Mammary epithelial cell (primary cell): ENCODE measurements at regions not wholly inside any gene's neighbourhood (a gene's known extent, or its start where the extent isn't known, plus 50 kb on each side); places are given as distances from the start of the nearest gene placed in this dataset.

Experiments used
- EZH2 ChIP-seq: IDR thresholded peaks from 2 replicates; pipeline ENCODE4 v1.6.1; 2012; ENCODE audit warnings: low read length, inconsistent platforms, borderline replicate concordance
- TF ChIP-seq, protein P1 (sequence below), 2 donors: IDR thresholded peaks in 1 of 2; conservative IDR thresholded peaks in 1 of 2; 2 replicates each; pipeline ENCODE4 v1.5.1; 2011 to 2012; ENCODE audit warnings: inconsistent platforms in 2 of 2, low read length in 2 of 2, mild to moderate bottlenecking in 2 of 2, control low read depth in 1 of 2, low read depth in 1 of 2; ENCODE audit not compliant: insufficient read depth in 1 of 2; ENCODE audit errors: extremely low read depth in 1 of 2

DNA sequence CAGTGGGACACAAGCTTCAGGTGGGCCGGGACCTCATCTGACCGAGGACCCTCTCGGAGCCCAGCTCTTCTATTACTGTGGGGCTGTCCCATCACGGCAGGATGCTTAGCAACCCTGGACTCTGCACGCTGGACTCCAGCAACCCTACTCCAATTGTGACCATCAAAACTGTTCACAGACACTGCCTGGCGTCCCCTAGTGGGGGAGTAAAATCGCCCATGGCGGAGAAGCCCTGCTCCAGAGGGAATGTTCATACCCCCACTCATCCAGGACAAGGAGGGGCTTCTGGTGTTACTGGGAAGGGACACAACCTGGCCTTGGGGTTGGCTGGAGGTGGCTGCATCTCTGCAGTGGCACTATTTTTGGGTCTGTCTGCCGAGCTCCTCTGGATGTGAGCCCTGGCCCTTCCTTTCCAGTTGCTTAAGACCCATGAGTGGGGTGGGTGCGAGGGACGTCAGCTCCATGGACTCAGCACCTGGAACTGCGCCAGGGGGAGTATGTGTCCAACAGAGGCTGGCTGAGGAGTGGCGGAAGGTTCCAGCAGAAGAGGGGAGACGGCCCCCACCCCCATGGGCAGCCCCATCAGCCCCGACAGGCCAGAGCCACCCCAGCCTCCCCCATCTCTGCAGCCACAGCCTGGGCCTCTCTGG, 103.8 kb downstream of the RFLNA start:
- TF ChIP-seq, protein P1, sequence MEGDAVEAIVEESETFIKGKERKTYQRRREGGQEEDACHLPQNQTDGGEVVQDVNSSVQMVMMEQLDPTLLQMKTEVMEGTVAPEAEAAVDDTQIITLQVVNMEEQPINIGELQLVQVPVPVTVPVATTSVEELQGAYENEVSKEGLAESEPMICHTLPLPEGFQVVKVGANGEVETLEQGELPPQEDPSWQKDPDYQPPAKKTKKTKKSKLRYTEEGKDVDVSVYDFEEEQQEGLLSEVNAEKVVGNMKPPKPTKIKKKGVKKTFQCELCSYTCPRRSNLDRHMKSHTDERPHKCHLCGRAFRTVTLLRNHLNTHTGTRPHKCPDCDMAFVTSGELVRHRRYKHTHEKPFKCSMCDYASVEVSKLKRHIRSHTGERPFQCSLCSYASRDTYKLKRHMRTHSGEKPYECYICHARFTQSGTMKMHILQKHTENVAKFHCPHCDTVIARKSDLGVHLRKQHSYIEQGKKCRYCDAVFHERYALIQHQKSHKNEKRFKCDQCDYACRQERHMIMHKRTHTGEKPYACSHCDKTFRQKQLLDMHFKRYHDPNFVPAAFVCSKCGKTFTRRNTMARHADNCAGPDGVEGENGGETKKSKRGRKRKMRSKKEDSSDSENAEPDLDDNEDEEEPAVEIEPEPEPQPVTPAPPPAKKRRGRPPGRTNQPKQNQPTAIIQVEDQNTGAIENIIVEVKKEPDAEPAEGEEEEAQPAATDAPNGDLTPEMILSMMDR (conservative IDR thresholded peaks at IDR 0.05 in 1 of 2, IDR thresholded peaks at IDR 0.05 in 1 of 2; ENCODE audit: extremely low read depth in 1 of 2, insufficient read depth in 1 of 2, low read depth in 1 of 2, low read length in 2 of 2) = no peak
- no peak for TF ChIP-seq EZH2
